ENCODE measurements at regions not wholly inside any gene's neighbourhood (a gene's known extent, or its start where the extent isn't known, plus 50 kb on each side); places are given as distances from the start of the nearest gene placed in this dataset.

GRCh38 chr14:56884617-56885016, 74.3 kb upstream of the OTX2 start:
- Histone ChIP-seq H3K27ac (ENCODE audit: control insufficient read depth, insufficient read depth, low read length) (no peak overlapping the region), H3K4me1 (ENCODE audit: control insufficient read depth, extremely low read depth, insufficient read depth, low read length) (no peaks in the 10 kb centered on the region), H3K79me2 (ENCODE audit: control insufficient read depth, insufficient read depth, low read length) (no peaks in the 10 kb centered on the region), H3K9ac (ENCODE audit: control insufficient read depth, extremely low read depth, insufficient read depth, low read length) (no peak overlapping the region), H2AFZ (ENCODE audit: control insufficient read depth, low read length) (no peak overlapping the region), H3K4me2 (ENCODE audit: control insufficient read depth, extremely low read depth, insufficient read depth, low read depth, low read length) (no peak overlapping the region), H3K36me3 (ENCODE audit: control insufficient read depth in 2 of 2, extremely low read depth in 1 of 2, insufficient read depth in 2 of 2, low read length in 2 of 2) (no peaks in the 10 kb centered on the region), H3K4me3 (ENCODE audit: control insufficient read depth in 2 of 3, extremely low read depth in 1 of 3, insufficient read depth in 2 of 3, low read depth in 1 of 3, low read length in 3 of 3) (no peak overlapping the region), H3K9me1 (ENCODE audit: control insufficient read depth, extremely low read depth, insufficient read depth, low read length) (no peaks in the 10 kb centered on the region), H4K20me1 (ENCODE audit: control insufficient read depth, extremely low read depth, insufficient read depth, low read length) (no peaks in the 10 kb centered on the region), H3K27me3 (ENCODE audit: control insufficient read depth, extremely low read depth, insufficient read depth, low read length) (no peaks in the 10 kb centered on the region), H3K9me3 (ENCODE audit: control insufficient read depth, low read depth, low read length) (no peaks in the 10 kb centered on the region)
- DNase-seq (ENCODE audit: low read depth, low spot score) = no peak
- dilution Hi-C loops (cut with MboI; ENCODE audit: extremely low pct_ligation_motif_present, low sequenced_read_pairs) = no loop called here
- no peak for TF ChIP-seq EZH2 (IDR thresholded peaks at IDR 0.05; ENCODE audit: low read length)
- no peak for FAIRE-seq

- dilution Hi-C loops (cut with MboI; ENCODE audit: extremely low pct_ligation_motif_present, low sequenced_read_pairs) = no loop called here
- H3K9ac ChIP-seq (ENCODE audit: control insufficient read depth, extremely low read depth, insufficient read depth, low read length) = no peak overlapping the region
- no peaks in the 10 kb centered on the region for H3K27me3 ChIP-seq (ENCODE audit: control insufficient read depth, extremely low read depth, insufficient read depth, low read length)
- no peak for DNase-seq (ENCODE audit: low read depth, low spot score)
- H3K9me1 ChIP-seq (ENCODE audit: control insufficient read depth, extremely low read depth, insufficient read depth, low read length) = no peaks in the 10 kb centered on the region
- no peak for FAIRE-seq
- no peaks in the 10 kb centered on the region for H3K36me3 ChIP-seq (ENCODE audit: control insufficient read depth in 2 of 2, extremely low read depth in 1 of 2, insufficient read depth in 2 of 2, low read length in 2 of 2)
- no peak overlapping the region for H3K27ac ChIP-seq (ENCODE audit: control insufficient read depth, insufficient read depth, low read length)
- H2AFZ ChIP-seq (ENCODE audit: control insufficient read depth, low read length) = no peak overlapping the region
- no peak overlapping the region for H3K4me2 ChIP-seq (ENCODE audit: control insufficient read depth, extremely low read depth, insufficient read depth, low read depth, low read length)
- H3K9me3 ChIP-seq (ENCODE audit: control insufficient read depth, low read depth, low read length) = no peaks in the 10 kb centered on the region
- no peak overlapping the region for H3K4me3 ChIP-seq (ENCODE audit: control insufficient read depth in 2 of 3, extremely low read depth in 1 of 3, insufficient read depth in 2 of 3, low read depth in 1 of 3, low read length in 3 of 3)
- H3K4me1 ChIP-seq (ENCODE audit: control insufficient read depth, extremely low read depth, insufficient read depth, low read length) = no peaks in the 10 kb centered on the region
- H3K79me2 ChIP-seq (ENCODE audit: control insufficient read depth, insufficient read depth, low read length) = no peaks in the 10 kb centered on the region
- H4K20me1 ChIP-seq (ENCODE audit: control insufficient read depth, extremely low read depth, insufficient read depth, low read length) = no peaks in the 10 kb centered on the region
- TF ChIP-seq EZH2 (IDR thresholded peaks at IDR 0.05; ENCODE audit: low read length) = no peak
- TF ChIP-seq, protein P1, sequence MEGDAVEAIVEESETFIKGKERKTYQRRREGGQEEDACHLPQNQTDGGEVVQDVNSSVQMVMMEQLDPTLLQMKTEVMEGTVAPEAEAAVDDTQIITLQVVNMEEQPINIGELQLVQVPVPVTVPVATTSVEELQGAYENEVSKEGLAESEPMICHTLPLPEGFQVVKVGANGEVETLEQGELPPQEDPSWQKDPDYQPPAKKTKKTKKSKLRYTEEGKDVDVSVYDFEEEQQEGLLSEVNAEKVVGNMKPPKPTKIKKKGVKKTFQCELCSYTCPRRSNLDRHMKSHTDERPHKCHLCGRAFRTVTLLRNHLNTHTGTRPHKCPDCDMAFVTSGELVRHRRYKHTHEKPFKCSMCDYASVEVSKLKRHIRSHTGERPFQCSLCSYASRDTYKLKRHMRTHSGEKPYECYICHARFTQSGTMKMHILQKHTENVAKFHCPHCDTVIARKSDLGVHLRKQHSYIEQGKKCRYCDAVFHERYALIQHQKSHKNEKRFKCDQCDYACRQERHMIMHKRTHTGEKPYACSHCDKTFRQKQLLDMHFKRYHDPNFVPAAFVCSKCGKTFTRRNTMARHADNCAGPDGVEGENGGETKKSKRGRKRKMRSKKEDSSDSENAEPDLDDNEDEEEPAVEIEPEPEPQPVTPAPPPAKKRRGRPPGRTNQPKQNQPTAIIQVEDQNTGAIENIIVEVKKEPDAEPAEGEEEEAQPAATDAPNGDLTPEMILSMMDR (optimal IDR thresholded peaks at IDR 0.05 in 1 of 3, IDR thresholded peaks at IDR 0.05 in 1 of 3, conservative IDR thresholded peaks at IDR 0.05 in 1 of 3; ENCODE audit: extremely low read depth in 1 of 3, insufficient read depth in 2 of 3, low read length in 3 of 3) = no peak
Measured at GRCh38 chr14:56881181-56881580, 70.9 kb upstream of the OTX2 start.

GRCh38 chr14:56878766-56879165, 68.5 kb upstream of the OTX2 start:
- Histone ChIP-seq H3K9me3 (ENCODE audit: control insufficient read depth, low read depth, low read length) (no peaks in the 10 kb centered on the region), H3K9me1 (ENCODE audit: control insufficient read depth, extremely low read depth, insufficient read depth, low read length) (no peaks in the 10 kb centered on the region), H3K36me3 (ENCODE audit: control insufficient read depth in 2 of 2, extremely low read depth in 1 of 2, insufficient read depth in 2 of 2, low read length in 2 of 2) (no peaks in the 10 kb centered on the region), H3K4me1 (ENCODE audit: control insufficient read depth, extremely low read depth, insufficient read depth, low read length) (no peaks in the 10 kb centered on the region), H3K4me3 (ENCODE audit: control insufficient read depth in 2 of 3, extremely low read depth in 1 of 3, insufficient read depth in 2 of 3, low read depth in 1 of 3, low read length in 3 of 3) (no peak overlapping the region), H3K27ac (ENCODE audit: control insufficient read depth, insufficient read depth, low read length) (no peak overlapping the region), H3K9ac (ENCODE audit: control insufficient read depth, extremely low read depth, insufficient read depth, low read length) (no peak overlapping the region), H2AFZ (ENCODE audit: control insufficient read depth, low read length) (no peak overlapping the region), H3K27me3 (ENCODE audit: control insufficient read depth, extremely low read depth, insufficient read depth, low read length) (no peaks in the 10 kb centered on the region), H4K20me1 (ENCODE audit: control insufficient read depth, extremely low read depth, insufficient read depth, low read length) (no peaks in the 10 kb centered on the region), H3K79me2 (ENCODE audit: control insufficient read depth, insufficient read depth, low read length) (no peaks in the 10 kb centered on the region), H3K4me2 (ENCODE audit: control insufficient read depth, extremely low read depth, insufficient read depth, low read depth, low read length) (no peak overlapping the region)
- FAIRE-seq (no peak), DNase-seq (ENCODE audit: low read depth, low spot score) (no peak)
- dilution Hi-C loops (cut with MboI; ENCODE audit: extremely low pct_ligation_motif_present, low sequenced_read_pairs) = no loop called here
- TF ChIP-seq EZH2 (IDR thresholded peaks at IDR 0.05; ENCODE audit: low read length) = no peak
- TF ChIP-seq, protein P1 (optimal IDR thresholded peaks at IDR 0.05 in 1 of 3, IDR thresholded peaks at IDR 0.05 in 1 of 3, conservative IDR thresholded peaks at IDR 0.05 in 1 of 3; ENCODE audit: extremely low read depth in 1 of 3, insufficient read depth in 2 of 3, low read length in 3 of 3) = no peak

Data from keratinocyte (primary cell).